ENCODE measurements at regions not wholly inside any gene's neighbourhood (a gene's known extent, or its start where the extent isn't known, plus 50 kb on each side); places are given as distances from the start of the nearest gene placed in this dataset.

GRCh38 chr4:4601803-4602369 lies 60.0 kb upstream of the STX18 start:
- intact Hi-C loops (cut with DNase I; ENCODE audit: low total_unique reads): no loop called here
- H3K27me3 ChIP-seq: no peaks in the 10 kb centered on the region
- no peaks in the 10 kb centered on the region for H3K36me3 ChIP-seq
- DNase-seq: no peak
- no peak overlapping the region for H3K27ac ChIP-seq
- H3K4me1 ChIP-seq: no peaks in the 10 kb centered on the region
- TF ChIP-seq CTCF (IDR thresholded peaks at IDR 0.05) (no peak), POLR2A (IDR thresholded peaks at IDR 0.05) (no peak)
- H3K4me3 ChIP-seq: no peak overlapping the region
- no peaks in the 10 kb centered on the region for H3K9me3 ChIP-seq

GRCh38 chr4:4599481-4600275 lies 57.8 kb upstream of the STX18 start:
- Histone ChIP-seq H3K27ac (no peak overlapping the region), H3K4me3 (no peak overlapping the region), H3K36me3 (no peaks in the 10 kb centered on the region), H3K4me1 (no peaks in the 10 kb centered on the region), H3K9me3 (no peaks in the 10 kb centered on the region), H3K27me3 (no peaks in the 10 kb centered on the region)
- no peak for DNase-seq
- intact Hi-C loops (cut with DNase I; ENCODE audit: low total_unique reads): no loop called here
- no peak for TF ChIP-seq POLR2A (IDR thresholded peaks at IDR 0.05)
- no peak for TF ChIP-seq CTCF (IDR thresholded peaks at IDR 0.05)

- Histone ChIP-seq H3K27me3 (no peaks in the 10 kb centered on the region), H3K4me1 (no peaks in the 10 kb centered on the region), H3K27ac (no peak overlapping the region), H3K36me3 (no peaks in the 10 kb centered on the region), H3K9me3 (no peaks in the 10 kb centered on the region), H3K4me3 (no peak overlapping the region)
- DNase-seq: no peak
- intact Hi-C loops (cut with DNase I; ENCODE audit: low total_unique reads): no loop called here
- TF ChIP-seq POLR2A (IDR thresholded peaks at IDR 0.05) (no peak), CTCF (IDR thresholded peaks at IDR 0.05) (no peak)
Observed at GRCh38 chr4:4598851-4599411, 57.1 kb upstream of the STX18 start.

- no peak overlapping the region for H3K4me3 ChIP-seq
- no peaks in the 10 kb centered on the region for H3K27me3 ChIP-seq
- H3K27ac ChIP-seq: no peak overlapping the region
- no peaks in the 10 kb centered on the region for H3K4me1 ChIP-seq
- intact Hi-C loops (cut with DNase I; ENCODE audit: low total_unique reads): no loop called here
- H3K9me3 ChIP-seq: no peaks in the 10 kb centered on the region
- TF ChIP-seq POLR2A (IDR thresholded peaks at IDR 0.05) (no peak), CTCF (IDR thresholded peaks at IDR 0.05) (no peak)
- H3K36me3 ChIP-seq: no peaks in the 10 kb centered on the region
- no peak for DNase-seq
Observed at GRCh38 chr4:4596720-4597119, 54.9 kb upstream of the STX18 start.

GRCh38 chr4:4595252-4595651 lies 53.4 kb upstream of the STX18 start:
- no peak for DNase-seq
- Histone ChIP-seq H3K27ac (no peak overlapping the region), H3K4me1 (no peaks in the 10 kb centered on the region), H3K4me3 (no peak overlapping the region), H3K9me3 (no peaks in the 10 kb centered on the region), H3K36me3 (no peaks in the 10 kb centered on the region), H3K27me3 (no peaks in the 10 kb centered on the region)
- TF ChIP-seq POLR2A (IDR thresholded peaks at IDR 0.05) (no peak), CTCF (IDR thresholded peaks at IDR 0.05) (no peak)
- intact Hi-C loops (cut with DNase I; ENCODE audit: low total_unique reads): no loop called here
